ENCODE measurements at regions not wholly inside any gene's neighbourhood (a gene's known extent, or its start where the extent isn't known, plus 50 kb on each side); places are given as distances from the start of the nearest gene placed in this dataset.

GRCh38 chr1:208641579-208642280, 397.5 kb upstream of the PLXNA2 start:
- Histone ChIP-seq H3K27ac (no peak overlapping the region), H3K27me3 (no peaks in the 10 kb centered on the region), H3K9me3 (no peaks in the 10 kb centered on the region), H3K4me3 (no peak overlapping the region), H3K36me3 (no peaks in the 10 kb centered on the region), H3K4me1 (no peaks in the 10 kb centered on the region)
- TF ChIP-seq EP300 (IDR thresholded peaks at IDR 0.05; ENCODE audit: low read depth), result no peak
- no peak for TF ChIP-seq POLR2A (IDR thresholded peaks at IDR 0.05)
- no peak for TF ChIP-seq CTCF (IDR thresholded peaks at IDR 0.05)
- TF ChIP-seq POLR2AphosphoS5 (IDR thresholded peaks at IDR 0.05), result no peak
- in situ Hi-C loops (cut with MboI; ENCODE audit: low pct_ligation_motif_present in 1 of 4, low pct_unique_long_range_greater_than_20kb in 1 of 4, low sequenced_read_pairs in 3 of 4), result no loop called here
- intact Hi-C loops (cut with DNase I; ENCODE audit: low total_unique reads), result no loop called here
- DNase-seq, result no peak
- whole genome bisulfite sequencing, 2 donors (ENCODE audit: low coverage in 1 of 2), result 57 to 67% methylated on average over 4 of the region's 4 CpGs

- Histone ChIP-seq H3K27me3 (no peaks in the 10 kb centered on the region), H3K4me1 (no peaks in the 10 kb centered on the region), H3K36me3 (no peaks in the 10 kb centered on the region), H3K9me3 (no peaks in the 10 kb centered on the region), H3K27ac (no peak overlapping the region), H3K4me3 (no peak overlapping the region)
- WGBS, 2 donors (ENCODE audit: low coverage in 1 of 2), result 86% methylated on average over 7 of the region's 7 CpGs; no CpG with 5 or more reads in 1 of the 2 donors
- DNase-seq, result no peak
- no peak for TF ChIP-seq POLR2AphosphoS5 (IDR thresholded peaks at IDR 0.05)
- no peak for TF ChIP-seq POLR2A (IDR thresholded peaks at IDR 0.05)
- no peak for TF ChIP-seq CTCF (IDR thresholded peaks at IDR 0.05)
- no peak for TF ChIP-seq EP300 (IDR thresholded peaks at IDR 0.05; ENCODE audit: low read depth)
- intact Hi-C loops (cut with DNase I; ENCODE audit: low total_unique reads), result no loop called here
- in situ Hi-C loops (cut with MboI; ENCODE audit: low pct_ligation_motif_present in 1 of 4, low pct_unique_long_range_greater_than_20kb in 1 of 4, low sequenced_read_pairs in 3 of 4), result no loop called here
Observed at GRCh38 chr1:208643005-208643597, 398.9 kb upstream of the PLXNA2 start.

GRCh38 chr1:208644401-208645160, 400.4 kb upstream of the PLXNA2 start:
- Histone ChIP-seq H3K4me1 (no peaks in the 10 kb centered on the region), H3K9me3 (no peaks in the 10 kb centered on the region), H3K4me3 (no peak overlapping the region), H3K36me3 (no peaks in the 10 kb centered on the region), H3K27ac (no peak overlapping the region), H3K27me3 (no peaks in the 10 kb centered on the region)
- 43 to 65% methylated on average over 2 of the region's 2 CpGs for WGBS, 2 donors (ENCODE audit: low coverage in 1 of 2)
- DNase-seq, result no peak
- TF ChIP-seq POLR2AphosphoS5 (IDR thresholded peaks at IDR 0.05) (no peak), EP300 (IDR thresholded peaks at IDR 0.05; ENCODE audit: low read depth) (no peak), CTCF (IDR thresholded peaks at IDR 0.05) (no peak), POLR2A (IDR thresholded peaks at IDR 0.05) (no peak)
- intact Hi-C loops (cut with DNase I; ENCODE audit: low total_unique reads) (no loop called here), in situ Hi-C loops (cut with MboI; ENCODE audit: low pct_ligation_motif_present in 1 of 4, low pct_unique_long_range_greater_than_20kb in 1 of 4, low sequenced_read_pairs in 3 of 4) (no loop called here)

GRCh38 chr1:208646431-208646830, 402.2 kb upstream of the PLXNA2 start:
- no peak overlapping the region for H3K27ac ChIP-seq
- H3K9me3 ChIP-seq, result no peaks in the 10 kb centered on the region
- H3K36me3 ChIP-seq, result no peaks in the 10 kb centered on the region
- in situ Hi-C loops (cut with MboI; ENCODE audit: low pct_ligation_motif_present in 1 of 4, low pct_unique_long_range_greater_than_20kb in 1 of 4, low sequenced_read_pairs in 3 of 4), result no loop called here
- TF ChIP-seq POLR2AphosphoS5 (IDR thresholded peaks at IDR 0.05) (no peak), POLR2A (IDR thresholded peaks at IDR 0.05) (no peak), EP300 (IDR thresholded peaks at IDR 0.05; ENCODE audit: low read depth) (no peak), CTCF (IDR thresholded peaks at IDR 0.05) (no peak)
- WGBS, 2 donors (ENCODE audit: low coverage in 1 of 2), result 81 to 87% methylated on average over 2 of the region's 2 CpGs
- no peaks in the 10 kb centered on the region for H3K4me1 ChIP-seq
- intact Hi-C loops (cut with DNase I; ENCODE audit: low total_unique reads), result no loop called here
- H3K4me3 ChIP-seq, result no peak overlapping the region
- no peaks in the 10 kb centered on the region for H3K27me3 ChIP-seq
- DNase-seq, result no peak
